ENCODE measurements at regions not wholly inside any gene's neighbourhood (a gene's known extent, or its start where the extent isn't known, plus 50 kb on each side); places are given as distances from the start of the nearest gene placed in this dataset.

DNA sequence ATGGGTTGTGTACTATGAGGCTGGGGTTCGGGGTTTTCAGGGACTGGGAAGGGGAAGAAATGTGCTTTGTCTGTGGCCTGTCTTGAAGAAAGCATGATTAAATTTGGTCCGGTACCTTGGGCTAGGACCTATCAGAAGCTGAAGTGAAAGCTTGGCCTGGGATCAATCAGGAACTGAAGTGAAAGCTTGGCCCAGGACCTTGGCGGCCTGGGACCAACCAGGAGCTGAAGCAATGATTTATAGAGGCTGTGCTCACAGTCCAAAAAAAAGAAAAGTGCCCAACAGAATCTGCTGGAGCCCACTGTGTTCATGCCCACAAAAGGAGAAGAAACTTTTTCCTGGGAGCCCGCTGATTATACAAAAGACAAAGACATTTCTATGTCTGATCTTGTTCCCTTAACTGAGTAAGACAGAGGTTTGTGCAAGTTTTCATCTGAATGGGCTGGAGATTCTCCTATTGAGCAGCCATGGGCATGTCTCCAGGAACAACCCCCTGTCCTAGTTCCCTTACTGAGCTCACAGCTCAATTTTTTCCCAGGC is 1427.9 kb downstream of the FAM133A start:
- TF ChIP-seq, protein P1, sequence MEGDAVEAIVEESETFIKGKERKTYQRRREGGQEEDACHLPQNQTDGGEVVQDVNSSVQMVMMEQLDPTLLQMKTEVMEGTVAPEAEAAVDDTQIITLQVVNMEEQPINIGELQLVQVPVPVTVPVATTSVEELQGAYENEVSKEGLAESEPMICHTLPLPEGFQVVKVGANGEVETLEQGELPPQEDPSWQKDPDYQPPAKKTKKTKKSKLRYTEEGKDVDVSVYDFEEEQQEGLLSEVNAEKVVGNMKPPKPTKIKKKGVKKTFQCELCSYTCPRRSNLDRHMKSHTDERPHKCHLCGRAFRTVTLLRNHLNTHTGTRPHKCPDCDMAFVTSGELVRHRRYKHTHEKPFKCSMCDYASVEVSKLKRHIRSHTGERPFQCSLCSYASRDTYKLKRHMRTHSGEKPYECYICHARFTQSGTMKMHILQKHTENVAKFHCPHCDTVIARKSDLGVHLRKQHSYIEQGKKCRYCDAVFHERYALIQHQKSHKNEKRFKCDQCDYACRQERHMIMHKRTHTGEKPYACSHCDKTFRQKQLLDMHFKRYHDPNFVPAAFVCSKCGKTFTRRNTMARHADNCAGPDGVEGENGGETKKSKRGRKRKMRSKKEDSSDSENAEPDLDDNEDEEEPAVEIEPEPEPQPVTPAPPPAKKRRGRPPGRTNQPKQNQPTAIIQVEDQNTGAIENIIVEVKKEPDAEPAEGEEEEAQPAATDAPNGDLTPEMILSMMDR (conservative IDR thresholded peaks at IDR 0.05; ENCODE audit: low read depth): no peak

DNA sequence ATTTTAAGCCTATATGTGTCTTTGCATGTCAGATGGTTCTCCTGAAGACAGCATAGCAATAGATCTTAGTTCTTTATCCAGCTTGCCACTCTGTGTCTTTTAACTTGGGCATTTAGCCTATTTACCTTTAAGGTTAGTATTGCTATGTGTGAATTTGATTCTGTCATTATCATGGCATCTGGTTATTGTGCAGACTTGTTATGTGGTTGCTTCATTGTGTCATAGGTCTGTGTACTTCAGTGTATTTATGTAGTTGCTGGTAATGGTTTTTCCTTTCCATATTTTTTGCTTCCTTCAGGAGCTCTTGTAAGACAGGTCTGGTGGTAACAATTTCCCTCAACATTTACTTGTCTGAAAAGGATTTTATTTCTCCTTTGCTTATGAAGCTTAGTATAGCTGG is 1443.5 kb downstream of the FAM133A start:
- ChIA-PET POLR2A (ENCODE audit: low non-redundant PET) (no interaction called here), CTCF (no interaction called here)
- H3K27ac ChIP-seq: no peak overlapping the region
- DNase-seq (ENCODE audit: low spot score): no peak
- TF ChIP-seq, protein P1 (conservative IDR thresholded peaks at IDR 0.05; ENCODE audit: low read depth): no peak

More for the DNA sequence above, 1427.9 kb downstream of the FAM133A start:
- POLR2A ChIA-PET (ENCODE audit: low non-redundant PET): no interaction called here
- CTCF ChIA-PET: no interaction called here
- H3K27ac ChIP-seq: no peak overlapping the region
- DNase-seq (ENCODE audit: low spot score): no peak

DNA sequence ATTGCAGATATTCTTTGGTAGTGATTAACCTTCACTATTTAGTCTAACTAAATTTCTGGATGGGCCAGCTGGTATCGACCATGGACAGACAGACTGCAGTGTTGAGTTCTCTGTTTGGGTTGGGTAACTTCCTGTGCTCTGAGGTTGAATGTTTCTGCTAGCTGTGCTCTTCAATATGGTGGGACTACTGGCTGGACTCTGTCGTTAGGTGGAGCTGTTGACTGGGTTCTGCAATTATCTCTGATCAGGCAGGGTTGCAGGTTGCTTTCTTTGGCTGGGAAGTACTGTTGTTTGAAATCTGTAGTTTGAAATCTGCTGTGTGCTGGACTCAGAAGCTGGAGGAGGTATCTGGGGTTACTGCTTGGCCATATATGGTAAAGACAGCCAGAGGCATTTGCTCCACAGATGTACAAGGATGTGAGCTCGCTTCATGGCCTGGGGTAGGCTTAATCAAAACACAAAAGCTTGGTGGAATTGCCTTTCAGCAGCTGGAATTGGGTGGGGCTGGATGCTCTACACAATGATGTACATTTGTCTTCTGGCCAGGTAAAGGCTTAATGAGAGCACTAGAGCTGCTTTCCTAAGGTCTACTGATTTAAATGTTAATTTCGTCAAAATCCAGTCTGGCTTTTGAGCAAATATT is 1472.0 kb downstream of the FAM133A start:
- TF ChIP-seq, protein P1 (conservative IDR thresholded peaks at IDR 0.05; ENCODE audit: low read depth): no peak
- no peak overlapping the region for H3K27ac ChIP-seq
- DNase-seq (ENCODE audit: low spot score): no peak
- POLR2A ChIA-PET (ENCODE audit: low non-redundant PET): no interaction called here
- CTCF ChIA-PET: no interaction called here

DNA sequence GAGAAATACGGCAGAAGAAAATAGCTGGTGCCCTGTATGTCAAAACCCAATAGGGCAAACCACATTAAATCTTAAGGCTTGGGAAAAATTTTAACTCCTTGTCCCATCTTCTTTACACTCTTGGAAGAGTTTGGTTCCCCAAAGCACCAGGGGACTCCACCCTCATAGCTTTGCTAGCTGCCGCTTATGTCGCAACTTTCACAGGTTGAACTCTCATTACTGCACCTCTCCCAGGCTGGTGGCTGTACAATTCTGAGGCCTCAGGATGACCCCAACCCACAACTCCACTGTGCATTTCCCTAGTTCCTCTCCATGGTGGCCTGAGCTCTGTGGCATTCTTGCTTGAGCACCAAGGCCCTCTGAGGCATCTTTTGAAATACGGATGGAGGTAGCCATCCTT is 1478.8 kb downstream of the FAM133A start:
- DNase-seq (ENCODE audit: low spot score): no peak
- TF ChIP-seq, protein P1 (conservative IDR thresholded peaks at IDR 0.05; ENCODE audit: low read depth): no peak
- H3K27ac ChIP-seq: no peak overlapping the region
- POLR2A ChIA-PET (ENCODE audit: low non-redundant PET): no interaction called here
- CTCF ChIA-PET: no interaction called here

DNA sequence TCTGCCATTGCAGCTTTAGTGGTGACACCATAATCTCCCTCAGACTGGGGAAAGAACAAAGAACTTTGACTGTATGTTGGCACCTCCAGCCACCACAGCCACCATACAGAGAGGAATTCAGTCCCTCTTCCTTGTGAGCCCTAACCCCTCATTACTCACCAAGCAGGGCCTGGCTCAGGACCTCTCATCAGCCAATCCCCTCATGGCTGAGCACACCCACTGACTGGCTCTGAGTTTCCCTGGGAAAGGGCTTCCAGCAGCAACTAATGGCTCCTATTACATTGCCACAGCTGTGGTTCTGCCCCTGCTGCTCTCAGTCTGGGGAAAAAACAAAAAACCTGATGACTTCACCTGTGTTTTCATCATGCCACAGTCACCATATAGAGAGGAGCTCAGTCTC is 1482.6 kb downstream of the FAM133A start:
- TF ChIP-seq, protein P1 (conservative IDR thresholded peaks at IDR 0.05; ENCODE audit: low read depth): no peak
- H3K27ac ChIP-seq: no peak overlapping the region
- ChIA-PET CTCF (no interaction called here), POLR2A (ENCODE audit: low non-redundant PET) (no interaction called here)
- no peak for DNase-seq (ENCODE audit: low spot score)

Measured in RWPE1 (cell line).